ENCODE measurements at regions not wholly inside any gene's neighbourhood (a gene's known extent, or its start where the extent isn't known, plus 50 kb on each side); places are given as distances from the start of the nearest gene placed in this dataset.

- TF ChIP-seq CTCF (IDR thresholded peaks at IDR 0.05; ENCODE audit: low read depth, low read length), result no peak
- no peak for TF ChIP-seq EZH2phosphoT487 (IDR thresholded peaks at IDR 0.05; ENCODE audit: low read depth)
These were observed 55.6 kb upstream of the EXOC1L start for GRCh38 chr4:55763996-55764395.
